ENCODE measurements at regions not wholly inside any gene's neighbourhood (a gene's known extent, or its start where the extent isn't known, plus 50 kb on each side); places are given as distances from the start of the nearest gene placed in this dataset.

DNA sequence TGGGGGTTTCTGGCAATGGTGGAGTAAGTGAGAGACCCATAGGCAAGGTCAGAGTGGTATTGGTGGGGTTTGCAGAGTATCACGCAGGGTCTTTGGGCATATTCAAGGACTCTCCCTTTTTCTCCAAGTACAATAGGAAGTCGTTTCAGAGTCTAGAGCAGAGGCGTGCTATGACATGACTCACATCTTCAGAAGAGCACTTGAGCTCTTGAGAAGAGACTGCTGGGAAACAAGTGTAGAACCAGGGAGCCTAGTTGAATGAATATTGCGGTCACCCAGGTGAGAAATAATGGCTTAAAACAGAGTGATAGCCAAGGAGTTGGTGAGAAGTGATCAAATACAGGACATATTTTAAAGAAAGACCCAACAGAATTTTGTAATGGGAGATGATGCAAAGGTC lies 813.4 kb downstream of the TLE1 start (continued):
- TF ChIP-seq ZBTB3 (CRISPR knock-in tag; IDR thresholded peaks at IDR 0.05; ENCODE audit: borderline replicate concordance, low read depth): no peak
- TF ChIP-seq ZNF589 (CRISPR knock-in tag; conservative IDR thresholded peaks at IDR 0.05): no peak
- no peak for TF ChIP-seq TOPORS (CRISPR knock-in tag; IDR thresholded peaks at IDR 0.05)
- TF ChIP-seq, protein P1, sequence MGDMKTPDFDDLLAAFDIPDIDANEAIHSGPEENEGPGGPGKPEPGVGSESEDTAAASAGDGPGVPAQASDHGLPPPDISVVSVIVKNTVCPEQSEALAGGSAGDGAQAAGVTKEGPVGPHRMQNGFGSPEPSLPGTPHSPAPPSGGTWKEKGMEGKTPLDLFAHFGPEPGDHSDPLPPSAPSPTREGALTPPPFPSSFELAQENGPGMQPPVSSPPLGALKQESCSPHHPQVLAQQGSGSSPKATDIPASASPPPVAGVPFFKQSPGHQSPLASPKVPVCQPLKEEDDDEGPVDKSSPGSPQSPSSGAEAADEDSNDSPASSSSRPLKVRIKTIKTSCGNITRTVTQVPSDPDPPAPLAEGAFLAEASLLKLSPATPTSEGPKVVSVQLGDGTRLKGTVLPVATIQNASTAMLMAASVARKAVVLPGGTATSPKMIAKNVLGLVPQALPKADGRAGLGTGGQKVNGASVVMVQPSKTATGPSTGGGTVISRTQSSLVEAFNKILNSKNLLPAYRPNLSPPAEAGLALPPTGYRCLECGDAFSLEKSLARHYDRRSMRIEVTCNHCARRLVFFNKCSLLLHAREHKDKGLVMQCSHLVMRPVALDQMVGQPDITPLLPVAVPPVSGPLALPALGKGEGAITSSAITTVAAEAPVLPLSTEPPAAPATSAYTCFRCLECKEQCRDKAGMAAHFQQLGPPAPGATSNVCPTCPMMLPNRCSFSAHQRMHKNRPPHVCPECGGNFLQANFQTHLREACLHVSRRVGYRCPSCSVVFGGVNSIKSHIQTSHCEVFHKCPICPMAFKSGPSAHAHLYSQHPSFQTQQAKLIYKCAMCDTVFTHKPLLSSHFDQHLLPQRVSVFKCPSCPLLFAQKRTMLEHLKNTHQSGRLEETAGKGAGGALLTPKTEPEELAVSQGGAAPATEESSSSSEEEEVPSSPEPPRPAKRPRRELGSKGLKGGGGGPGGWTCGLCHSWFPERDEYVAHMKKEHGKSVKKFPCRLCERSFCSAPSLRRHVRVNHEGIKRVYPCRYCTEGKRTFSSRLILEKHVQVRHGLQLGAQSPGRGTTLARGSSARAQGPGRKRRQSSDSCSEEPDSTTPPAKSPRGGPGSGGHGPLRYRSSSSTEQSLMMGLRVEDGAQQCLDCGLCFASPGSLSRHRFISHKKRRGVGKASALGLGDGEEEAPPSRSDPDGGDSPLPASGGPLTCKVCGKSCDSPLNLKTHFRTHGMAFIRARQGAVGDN (CRISPR knock-in tag; IDR thresholded peaks at IDR 0.05): no peak
- TF ChIP-seq GTF3A (CRISPR knock-in tag; conservative IDR thresholded peaks at IDR 0.05): no peak
- TF ChIP-seq POLR2AphosphoS2 (IDR thresholded peaks at IDR 0.05; ENCODE audit: low read depth, low read length): no peak
- TF ChIP-seq PHF5A (CRISPR knock-in tag; IDR thresholded peaks at IDR 0.05; ENCODE audit: low read depth, unreplicated experiment): no peak
- no peak for TF ChIP-seq U2AF1 (optimal IDR thresholded peaks at IDR 0.05; ENCODE audit: low read depth, low read length)
- TF ChIP-seq, protein P2, sequence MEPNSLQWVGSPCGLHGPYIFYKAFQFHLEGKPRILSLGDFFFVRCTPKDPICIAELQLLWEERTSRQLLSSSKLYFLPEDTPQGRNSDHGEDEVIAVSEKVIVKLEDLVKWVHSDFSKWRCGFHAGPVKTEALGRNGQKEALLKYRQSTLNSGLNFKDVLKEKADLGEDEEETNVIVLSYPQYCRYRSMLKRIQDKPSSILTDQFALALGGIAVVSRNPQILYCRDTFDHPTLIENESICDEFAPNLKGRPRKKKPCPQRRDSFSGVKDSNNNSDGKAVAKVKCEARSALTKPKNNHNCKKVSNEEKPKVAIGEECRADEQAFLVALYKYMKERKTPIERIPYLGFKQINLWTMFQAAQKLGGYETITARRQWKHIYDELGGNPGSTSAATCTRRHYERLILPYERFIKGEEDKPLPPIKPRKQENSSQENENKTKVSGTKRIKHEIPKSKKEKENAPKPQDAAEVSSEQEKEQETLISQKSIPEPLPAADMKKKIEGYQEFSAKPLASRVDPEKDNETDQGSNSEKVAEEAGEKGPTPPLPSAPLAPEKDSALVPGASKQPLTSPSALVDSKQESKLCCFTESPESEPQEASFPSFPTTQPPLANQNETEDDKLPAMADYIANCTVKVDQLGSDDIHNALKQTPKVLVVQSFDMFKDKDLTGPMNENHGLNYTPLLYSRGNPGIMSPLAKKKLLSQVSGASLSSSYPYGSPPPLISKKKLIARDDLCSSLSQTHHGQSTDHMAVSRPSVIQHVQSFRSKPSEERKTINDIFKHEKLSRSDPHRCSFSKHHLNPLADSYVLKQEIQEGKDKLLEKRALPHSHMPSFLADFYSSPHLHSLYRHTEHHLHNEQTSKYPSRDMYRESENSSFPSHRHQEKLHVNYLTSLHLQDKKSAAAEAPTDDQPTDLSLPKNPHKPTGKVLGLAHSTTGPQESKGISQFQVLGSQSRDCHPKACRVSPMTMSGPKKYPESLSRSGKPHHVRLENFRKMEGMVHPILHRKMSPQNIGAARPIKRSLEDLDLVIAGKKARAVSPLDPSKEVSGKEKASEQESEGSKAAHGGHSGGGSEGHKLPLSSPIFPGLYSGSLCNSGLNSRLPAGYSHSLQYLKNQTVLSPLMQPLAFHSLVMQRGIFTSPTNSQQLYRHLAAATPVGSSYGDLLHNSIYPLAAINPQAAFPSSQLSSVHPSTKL (CRISPR knock-in tag; IDR thresholded peaks at IDR 0.05): no peak
